ENCODE measurements at regions not wholly inside any gene's neighbourhood (a gene's known extent, or its start where the extent isn't known, plus 50 kb on each side); places are given as distances from the start of the nearest gene placed in this dataset.
A peak's percentile ranks its signal among the peaks of the same experiment; 100 is the strongest.
"Not testable (repeated sequence)": the region's sequence is repeated elsewhere in the genome, so short reads cannot be mapped to it uniquely, and the experiment has no call there.

DNA sequence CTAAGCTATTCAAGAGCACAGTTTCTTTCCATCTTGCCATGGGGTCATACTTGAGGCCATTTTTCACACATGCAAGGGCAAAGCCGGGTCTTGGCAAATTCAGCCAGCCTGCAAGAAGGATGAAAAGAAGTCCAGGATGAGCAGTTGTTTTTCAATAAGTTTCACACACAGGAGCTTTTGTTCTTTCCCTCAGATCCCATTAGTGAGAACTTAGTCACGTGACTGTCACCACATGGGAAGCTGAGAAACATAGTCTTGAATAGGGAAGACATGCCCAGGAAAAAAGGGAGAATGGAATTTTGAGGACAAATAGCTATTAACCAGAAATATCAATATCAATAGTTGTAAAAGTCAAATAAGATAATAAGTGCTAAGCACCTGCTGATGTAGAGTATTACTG, 137.7 kb downstream of the AHR start:
- DNase-seq (ENCODE audit: extremely low read depth, low read depth) = no peak

DNA sequence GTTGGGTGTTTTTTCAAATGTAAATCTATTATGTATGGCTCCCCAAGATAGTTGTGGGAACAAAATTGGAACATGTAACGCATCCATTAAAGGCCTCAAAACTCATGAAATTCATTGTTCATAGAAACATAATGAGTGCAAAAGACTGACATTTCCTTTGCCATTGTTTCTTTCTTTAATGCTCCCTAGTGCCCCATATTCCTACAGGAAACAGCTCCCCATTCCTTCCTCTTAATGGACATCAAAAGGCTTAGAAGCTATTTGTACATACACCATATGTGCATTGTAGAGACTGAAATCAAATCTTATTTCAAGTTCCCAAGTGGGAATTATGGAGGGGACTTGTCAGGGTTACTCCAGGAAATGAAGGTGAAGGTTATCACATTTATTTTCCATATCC, 139.1 kb downstream of the AHR start:
- DNase-seq (ENCODE audit: extremely low read depth, low read depth) = no peak

DNA sequence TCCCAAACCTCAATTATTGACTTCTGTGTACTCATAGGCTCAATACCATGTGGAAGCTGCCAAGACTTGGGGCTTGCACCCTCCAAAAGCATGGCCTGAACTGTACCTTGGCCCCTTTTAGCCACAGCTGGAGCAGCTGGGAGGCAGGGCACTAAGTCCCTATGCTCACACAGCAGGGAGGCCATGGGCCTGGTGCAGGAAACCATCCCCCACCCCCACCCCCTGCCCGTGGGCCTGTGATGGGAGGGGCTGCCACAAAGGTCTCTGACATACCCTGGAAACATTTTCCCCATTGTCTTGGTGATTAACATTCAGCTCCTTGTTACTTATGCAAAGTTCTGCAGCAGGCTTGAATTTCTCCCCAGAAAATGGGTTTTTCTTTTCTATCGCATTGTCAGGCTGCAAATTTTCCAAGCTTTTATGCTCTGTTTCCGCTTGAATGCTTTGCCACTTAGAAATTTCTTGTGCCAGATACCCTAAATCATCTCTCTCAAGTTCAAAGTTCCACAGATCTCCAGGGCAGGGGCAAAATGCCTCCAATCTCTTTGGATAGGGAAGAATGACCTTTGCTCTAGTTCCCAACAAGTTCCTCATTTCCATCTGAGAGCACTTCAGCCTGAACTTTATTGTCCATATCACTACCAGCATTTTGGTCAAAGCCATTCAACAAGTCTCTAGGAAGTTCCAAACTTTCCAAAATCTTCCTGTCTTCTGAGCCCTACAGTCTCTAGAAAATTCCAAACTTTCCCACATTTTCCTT, 141.8 kb downstream of the AHR start:
- DNase-seq (ENCODE audit: extremely low read depth, low read depth) = not testable (repeated sequence)

DNA sequence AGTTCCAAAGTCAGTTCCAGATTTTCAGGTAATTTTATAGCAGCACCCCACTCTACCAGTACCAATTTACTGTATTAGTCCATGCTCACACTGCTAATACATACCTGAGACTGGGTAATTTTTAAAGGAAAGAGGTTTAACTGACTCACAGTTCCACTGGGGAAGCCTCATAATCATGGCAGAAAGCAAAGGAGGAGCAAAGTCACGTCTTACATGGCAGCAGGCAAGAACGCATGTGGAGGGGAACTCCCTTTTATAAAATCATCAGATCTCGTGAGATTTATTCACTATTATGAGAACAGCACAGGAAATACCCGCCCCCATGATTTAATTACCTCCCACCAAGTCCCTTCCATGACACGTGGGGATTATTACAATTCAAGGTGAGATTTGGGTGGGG, 142.4 kb downstream of the AHR start:
- DNase-seq (ENCODE audit: extremely low read depth, low read depth) = no peak

DNA sequence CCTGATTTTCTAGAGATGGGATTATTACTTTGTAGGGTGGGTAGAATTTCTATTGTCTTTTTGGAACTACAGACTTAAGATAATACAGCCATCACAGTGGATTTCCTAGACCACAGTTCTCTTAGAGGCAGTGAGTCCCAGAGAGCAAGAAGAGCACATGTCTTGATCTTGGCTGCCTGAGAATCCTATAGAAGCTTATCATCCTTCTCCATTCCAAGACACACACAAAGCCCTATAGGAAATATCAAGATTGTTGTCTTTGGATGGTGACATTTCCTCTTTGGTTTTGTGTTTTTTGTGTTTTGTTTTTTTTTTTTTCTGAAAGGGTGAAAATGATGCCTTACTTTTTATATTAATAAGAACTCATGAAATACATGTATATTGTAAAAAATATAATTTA, 143.1 kb downstream of the AHR start:
- DNase-seq (ENCODE audit: extremely low read depth, low read depth) = no peak

DNA sequence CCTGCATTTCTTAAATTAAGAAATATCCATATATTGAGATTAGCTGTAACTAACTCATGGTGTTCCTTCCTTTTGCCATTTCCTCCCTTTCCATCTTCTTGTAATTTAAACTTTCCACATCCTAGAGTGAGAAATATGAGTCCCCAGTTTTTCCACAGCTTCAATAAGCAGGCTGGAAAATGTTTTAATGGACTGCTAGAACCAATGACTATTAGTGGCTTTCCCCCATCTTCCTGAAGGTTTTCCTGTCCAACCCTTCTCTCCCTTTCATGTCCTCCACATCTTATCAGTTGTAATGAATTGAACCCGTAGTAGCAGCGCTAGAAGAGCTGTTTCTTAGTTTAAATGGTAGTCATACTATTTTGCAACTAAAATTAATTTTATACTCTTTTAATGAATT, 145.7 kb downstream of the AHR start:
- DNase-seq (ENCODE audit: extremely low read depth, low read depth) = no peak

DNA sequence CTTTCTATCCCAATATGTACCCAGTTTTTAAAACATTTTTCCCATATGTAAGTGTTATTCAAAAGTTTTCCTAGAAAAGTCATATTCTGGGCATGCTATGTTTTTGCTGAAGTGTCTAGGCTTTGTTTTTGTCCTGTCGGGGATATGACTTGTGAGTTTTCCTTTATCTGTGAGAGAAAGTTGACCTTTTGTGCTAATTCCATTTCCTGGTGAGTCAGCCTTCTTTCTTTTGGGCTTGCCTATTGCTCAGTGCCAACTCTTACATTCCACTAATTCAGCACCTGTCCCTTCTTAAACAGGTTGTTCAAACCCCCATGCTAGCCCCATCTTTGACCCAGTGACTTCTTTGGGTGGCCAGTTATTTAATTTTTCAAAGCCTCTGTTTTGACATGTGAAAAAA, 146.2 kb downstream of the AHR start:
- DNase-seq (ENCODE audit: extremely low read depth, low read depth) = peak; percentile 62

DNA sequence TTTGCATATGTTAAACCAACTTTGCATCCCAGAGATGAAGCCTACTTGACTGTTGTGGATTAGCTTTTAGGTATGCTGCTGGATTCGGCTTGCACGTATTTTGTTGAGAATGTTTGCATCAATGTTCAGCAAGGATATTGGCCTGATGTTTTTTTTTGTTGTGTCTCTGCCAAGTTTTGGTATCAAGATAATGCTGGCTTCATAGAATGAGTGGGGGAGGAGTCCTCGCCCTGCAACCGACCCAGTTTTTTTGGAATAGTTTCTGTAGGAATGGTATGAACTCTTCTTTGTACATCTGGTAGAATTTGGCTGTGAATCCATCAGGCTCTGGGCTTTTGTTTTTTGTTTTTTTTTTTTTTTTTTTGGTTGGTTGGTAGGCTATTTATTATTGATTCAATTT, 147.9 kb downstream of the AHR start:
- no peak for DNase-seq (ENCODE audit: extremely low read depth, low read depth)

DNA sequence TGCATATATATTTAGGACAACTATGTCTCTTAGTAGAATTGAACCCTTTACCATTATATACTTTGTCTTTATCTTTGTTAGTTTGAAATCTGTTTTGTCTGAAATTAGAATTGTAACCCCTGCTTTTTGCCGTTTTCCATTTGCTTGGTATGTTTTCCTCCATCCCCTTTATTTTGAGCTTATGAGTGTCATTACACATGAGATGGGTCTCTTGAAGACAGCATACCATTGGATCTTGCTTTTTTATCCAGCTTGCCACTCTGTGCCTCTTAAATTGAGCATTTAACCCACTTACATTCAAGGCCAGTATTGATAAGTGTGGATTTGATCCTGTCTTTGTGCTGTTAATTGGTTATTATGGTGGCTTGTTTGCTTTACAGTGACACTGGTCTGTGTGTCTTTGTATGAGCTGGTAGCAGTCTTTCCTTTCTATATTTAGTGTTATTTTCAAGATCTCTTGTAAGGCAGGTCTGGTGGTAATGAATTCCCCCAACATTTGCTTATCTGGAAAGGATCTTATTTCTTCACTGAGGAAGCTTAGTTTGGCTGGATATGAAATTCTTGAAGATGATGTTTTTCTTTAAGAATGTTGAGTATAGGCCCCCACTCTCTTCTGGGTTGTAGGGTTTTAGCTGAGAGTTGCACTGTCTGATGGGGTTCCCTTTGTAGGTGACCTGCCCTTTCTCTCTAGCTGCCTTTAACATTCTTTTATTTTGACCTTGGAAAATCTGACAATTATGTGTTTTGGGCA, 149.5 kb downstream of the AHR start:
- no peak for DNase-seq (ENCODE audit: extremely low read depth, low read depth)

DNA sequence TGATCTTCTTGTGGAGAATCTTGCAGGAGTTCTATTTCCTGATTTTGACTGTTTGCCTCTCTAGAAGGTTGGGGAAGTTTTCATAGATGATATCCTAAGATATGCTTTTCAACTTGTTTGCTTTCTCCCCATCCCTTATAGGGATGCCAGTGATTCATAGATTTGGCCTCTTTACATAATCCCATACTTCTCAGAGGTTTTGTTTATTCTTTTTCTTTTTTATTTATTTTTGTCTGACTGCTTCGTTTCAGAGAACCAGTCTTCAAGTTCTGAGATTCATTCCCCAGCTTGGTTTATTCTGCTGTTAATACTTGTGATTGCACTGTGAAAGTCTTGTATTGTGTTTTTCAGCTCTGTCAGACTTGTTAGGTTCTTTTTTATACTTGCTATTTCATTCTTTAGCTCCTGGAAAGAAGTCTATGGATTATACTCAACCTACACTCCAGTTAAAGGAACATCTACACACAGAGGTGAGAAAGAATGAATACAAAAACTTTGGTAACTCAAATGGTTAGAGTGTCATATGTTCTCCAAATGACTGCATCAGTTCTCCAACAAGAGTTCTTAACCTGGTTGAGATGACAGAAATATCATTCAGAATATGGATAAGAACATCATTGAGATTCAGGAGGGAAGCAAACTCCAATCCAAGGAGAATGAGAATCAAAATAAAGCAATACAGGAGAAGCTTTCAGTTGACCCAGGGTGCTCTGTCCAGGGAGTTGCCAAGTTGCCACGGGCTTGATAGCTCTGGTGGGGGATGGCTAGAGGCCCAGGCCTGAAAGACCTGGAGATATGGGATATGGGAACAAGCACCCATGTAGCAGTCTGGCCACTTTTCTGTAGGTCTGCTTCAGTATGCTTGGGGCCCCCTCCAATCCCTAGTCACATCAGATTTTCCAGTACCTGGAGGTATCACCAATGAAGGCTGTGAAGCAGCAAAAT, 150.3 kb downstream of the AHR start:
- DNase-seq (ENCODE audit: extremely low read depth, low read depth) = no peak

DNA sequence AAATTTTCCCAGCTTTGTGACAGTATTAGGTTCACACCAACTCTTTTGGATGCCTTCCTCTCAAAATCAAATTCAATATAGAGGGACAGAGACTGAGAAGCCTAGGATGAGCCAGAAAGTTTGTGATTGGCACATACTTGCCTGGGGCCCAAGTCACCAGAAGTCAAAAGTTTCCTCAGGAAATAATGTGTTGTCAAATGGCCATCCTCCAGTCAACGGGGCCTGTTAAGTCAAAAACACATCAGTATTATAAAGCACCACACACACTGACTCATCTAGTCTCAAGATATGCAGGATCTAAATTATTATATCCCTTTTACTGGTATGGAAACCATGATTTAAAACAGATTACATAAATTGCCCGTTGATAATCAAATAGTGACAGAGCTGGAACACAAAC, 158.1 kb downstream of the AHR start:
- no peak for DNase-seq (ENCODE audit: extremely low read depth, low read depth)

DNA sequence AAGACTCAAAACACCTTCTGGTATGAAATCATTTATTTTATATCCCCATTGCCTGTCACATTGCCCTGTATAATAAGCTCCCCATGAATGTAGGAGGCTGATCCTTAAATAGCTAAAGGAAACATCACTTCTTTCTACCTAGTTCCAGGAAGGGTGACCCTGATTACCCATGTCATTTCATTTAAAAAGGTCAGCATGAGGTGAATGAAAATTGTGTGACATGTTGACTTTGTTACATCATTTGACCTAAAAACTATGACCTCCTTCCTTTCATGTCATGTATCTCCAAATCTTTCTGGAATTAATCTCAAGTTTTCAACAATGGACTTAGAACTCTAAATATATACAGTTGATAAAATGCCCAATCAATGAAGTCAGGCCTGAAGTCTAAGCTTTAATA, 161.5 kb downstream of the AHR start:
- no peak for DNase-seq (ENCODE audit: extremely low read depth, low read depth)

DNA sequence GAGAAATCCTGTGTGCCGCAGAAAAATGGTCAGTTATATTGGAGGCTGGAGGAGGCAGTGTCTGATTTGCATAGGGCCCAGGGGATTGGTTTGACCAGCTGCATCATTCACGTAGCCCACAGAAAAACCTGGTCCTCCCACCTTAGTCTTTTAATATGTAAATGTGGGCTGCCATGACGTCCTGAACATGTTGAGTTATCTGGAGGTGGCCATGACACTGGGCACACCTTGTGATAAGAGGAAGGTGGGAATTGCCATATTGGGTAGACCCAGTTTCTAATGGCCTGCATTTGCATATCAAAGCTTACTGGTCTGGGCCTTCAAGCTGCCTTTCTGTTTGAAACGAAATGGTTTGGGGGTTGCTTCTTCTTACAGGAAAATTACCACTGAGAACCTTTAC, 162.2 kb downstream of the AHR start:
- no peak for DNase-seq (ENCODE audit: extremely low read depth, low read depth)

DNA sequence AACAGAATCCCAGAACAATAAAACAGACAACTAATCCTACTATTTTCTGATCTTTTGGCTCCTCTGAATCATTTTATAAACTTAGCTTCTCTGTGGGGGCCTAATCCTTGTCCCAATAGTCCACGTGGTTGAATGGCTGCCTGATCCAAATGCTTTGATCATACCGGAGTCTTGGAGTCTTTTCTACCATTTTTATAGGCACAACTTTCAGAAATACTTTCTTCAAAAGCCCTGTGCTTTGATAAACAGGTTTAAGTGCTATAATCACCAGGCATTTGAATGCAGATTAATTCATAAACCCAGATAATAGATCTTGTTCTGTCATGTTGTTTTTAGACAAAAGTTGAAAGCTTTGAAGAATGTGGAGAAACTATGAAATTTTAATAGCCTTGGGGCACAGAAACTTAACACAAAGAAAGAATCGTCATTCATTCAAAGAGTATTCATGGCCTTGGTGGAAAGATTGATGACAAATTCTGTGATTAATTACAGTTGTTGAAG, 163.7 kb downstream of the AHR start:
- DNase-seq (ENCODE audit: extremely low read depth, low read depth) = no peak

DNA sequence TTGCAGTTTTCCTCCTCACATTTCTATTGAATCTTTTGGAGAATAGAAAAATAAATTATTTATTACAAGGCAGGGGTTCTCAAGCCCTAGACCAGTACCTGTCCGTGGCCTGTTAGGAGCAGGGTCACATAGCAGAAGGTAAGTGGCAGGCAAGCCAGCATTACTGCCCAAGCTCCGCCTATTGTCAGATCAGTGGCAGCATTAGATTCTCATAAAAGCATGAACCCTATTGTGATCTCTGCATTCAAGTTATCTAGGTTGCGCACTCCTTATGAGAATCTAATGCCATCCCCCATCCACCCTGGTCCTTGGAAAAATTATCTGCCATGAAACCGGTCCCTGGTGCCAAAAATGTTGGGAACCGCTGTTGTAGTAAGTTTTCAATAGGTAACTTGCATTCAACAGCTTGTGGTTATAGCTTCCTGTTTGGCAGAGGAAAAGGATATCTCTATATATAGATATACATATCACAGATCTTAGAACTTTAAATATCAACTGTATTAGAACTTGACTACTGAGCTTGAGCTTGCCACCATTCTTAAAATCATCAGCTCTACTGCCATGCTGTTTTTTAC, 165.1 kb downstream of the AHR start:
- DNase-seq (ENCODE audit: extremely low read depth, low read depth) = no peak

DNA sequence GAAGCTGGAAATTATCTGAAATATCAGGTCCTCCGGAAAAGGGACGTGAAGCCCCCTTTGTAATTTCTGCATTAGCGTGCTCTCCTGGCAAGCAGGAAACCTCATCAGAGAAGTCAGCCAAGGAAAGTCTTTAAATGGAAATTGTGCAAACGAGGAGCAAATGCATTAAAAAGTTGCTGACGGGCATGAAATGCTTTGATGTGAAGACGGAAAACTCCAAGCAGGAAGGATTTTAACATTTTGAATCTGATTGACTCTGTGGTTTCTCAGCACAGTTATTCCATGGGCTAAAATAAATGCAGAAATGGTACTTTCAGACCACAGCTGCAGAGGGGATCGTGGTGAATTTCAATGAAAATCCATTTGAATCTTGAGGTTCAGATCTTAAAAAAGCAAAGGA, 167.8 kb downstream of the AHR start:
- DNase-seq (ENCODE audit: extremely low read depth, low read depth) = no peak

DNA sequence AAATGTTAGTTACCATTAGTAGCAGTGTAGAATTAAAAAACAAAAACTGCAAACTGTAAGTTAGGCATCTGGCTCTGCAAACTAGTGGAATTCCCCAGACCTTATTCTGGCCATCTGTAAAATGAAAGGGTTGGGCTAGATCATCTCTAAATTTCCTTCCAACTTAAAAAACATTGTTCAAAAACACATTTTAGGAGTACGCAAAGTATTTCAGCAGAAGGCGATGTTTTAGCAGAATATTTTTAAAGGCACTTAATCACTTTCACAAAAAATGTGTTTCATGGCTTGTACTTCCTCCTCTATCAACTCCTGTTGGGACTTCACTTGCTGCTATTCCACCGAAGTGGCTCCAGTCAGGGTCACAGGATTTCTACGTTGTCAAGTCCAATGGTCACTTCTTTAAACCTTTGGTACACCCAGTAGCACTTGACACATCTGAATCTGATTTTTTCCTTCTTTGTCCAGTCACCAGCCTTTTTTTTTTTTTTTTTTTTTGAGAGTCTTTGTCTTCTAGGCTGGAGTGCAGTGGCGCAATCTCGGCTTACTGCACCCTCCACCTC, 169.0 kb downstream of the AHR start:
- no peak for DNase-seq (ENCODE audit: extremely low read depth, low read depth)

DNA sequence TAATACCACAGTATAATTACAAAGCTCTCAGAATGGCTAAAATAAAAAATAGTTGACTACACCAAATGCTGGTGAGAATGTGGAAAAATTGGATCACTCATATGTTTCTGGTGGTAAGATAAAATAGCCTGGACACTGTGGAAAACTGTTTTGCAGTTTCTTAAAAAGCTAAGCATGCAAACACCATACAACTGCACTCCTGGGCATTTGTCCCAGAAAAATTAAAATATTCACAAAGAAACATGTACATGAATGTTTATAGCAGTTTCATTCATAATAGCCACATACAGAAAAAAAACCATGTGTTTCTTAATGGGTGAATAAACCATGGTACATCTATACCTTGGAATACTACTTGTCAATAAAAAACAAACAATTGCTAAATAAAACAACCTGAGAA, 172.9 kb downstream of the AHR start:
- no peak for DNase-seq (ENCODE audit: extremely low read depth, low read depth)

DNA sequence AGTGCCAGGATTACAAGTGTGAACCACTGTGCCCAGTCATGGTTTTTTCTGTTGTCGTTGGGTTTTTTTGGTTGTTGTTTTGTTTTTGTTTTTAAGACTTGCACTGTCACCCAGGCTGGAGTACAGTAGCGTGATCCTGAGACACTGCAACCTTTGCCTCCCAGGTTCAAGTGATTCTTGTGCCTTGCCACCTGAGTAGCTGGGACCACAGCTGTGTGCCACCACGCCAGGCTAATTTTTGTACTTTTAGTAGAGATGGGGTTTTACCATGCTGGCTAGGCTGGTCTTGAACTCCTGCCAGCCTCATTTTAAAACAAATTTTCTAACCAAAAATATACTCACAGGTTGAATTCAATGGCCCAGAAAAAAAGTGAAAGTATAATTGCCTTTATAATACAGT, 174.1 kb downstream of the AHR start:
- DNase-seq (ENCODE audit: extremely low read depth, low read depth) = no peak

DNA sequence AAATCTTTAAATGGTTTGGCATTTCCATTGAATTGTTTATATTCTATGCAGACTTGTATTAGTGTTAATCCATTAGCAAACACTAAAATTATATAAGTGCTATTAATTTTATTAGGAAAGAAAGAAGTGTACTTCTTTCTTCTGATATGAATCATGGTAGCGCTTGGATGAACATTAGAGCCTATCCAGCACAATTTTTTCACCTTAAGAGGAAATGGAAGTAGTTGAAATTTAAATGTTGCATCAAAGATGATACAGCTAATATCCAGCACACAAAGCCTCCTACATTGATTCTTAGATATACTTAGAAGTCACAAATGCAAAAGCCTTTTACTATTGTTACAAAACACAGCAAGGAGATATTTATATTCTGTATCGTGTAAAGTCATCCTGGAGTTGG, 174.5 kb downstream of the AHR start:
- DNase-seq (ENCODE audit: extremely low read depth, low read depth) = no peak

All from NCI-H460 (cell line).